HUDEP-2 (cell line): ENCODE measurements at regions not wholly inside any gene's neighbourhood (a gene's known extent, or its start where the extent isn't known, plus 50 kb on each side); places are given as distances from the start of the nearest gene placed in this dataset.
"Not testable (repeated sequence)": the region's sequence is repeated elsewhere in the genome, so short reads cannot be mapped to it uniquely, and the experiment has no call there.

Experiments
- DNase-seq, 76 experiments: peaks; one replicate each; lab custom pipeline; 2025; ENCODE audit not compliant: unreplicated experiment in 76 of 76; lab: John Stamatoyannopoulos, UW

DNA sequence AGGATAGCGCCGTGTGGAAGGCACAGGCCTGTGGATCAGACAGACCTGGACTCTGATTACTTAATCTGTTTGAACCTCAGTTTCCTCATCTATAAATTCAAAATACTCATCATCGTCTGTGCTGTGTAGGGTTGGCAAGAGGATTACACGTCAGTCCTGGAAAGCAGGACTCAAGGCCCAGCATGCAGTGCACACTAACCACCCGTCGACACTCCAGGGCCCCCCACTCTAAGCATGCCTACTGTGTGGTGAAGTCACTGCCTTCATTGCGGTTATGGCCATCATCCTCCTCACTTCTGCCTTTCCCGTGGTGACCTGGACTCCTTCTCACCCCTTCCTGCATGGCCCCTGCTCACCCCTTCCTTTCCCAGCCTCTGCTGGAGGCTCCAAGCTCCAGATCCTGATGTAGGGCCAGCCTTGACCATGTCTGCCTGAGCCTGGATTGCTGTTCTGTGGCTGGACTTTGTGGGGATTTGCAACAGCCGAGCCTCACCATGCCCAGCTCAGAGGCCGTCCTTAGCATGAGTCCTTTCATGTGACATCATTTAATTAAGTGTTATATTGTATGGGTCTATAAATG lies 1158.0 kb downstream of the TBC1D22A start:
- no peak for DNase-seq

GRCh38 chr22:47919893-47920292 lies 1157.4 kb downstream of the TBC1D22A start:
- DNase-seq = no peak

DNA sequence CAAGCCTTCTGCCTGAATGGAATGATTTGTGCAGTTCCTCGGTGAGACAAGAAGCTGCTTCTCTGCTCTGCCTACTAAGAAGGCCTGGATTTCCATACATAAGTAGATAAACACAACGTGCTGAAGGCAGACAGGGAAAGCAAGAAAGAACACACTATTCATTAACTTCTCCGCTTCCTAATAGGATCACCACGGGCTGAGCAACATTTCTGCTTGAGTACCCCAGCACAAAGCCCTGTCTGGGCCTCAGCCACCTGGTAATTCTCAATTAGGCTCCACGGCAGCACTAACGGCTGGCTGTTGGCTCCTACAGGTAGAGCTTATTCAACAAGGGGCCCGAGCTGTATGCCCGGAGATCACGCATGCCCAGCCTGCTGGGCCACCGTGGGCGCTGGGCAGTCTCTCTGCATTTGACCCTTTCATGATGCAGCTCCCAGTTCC lies 1156.6 kb downstream of the TBC1D22A start:
- DNase-seq = no peak

GRCh38 chr22:47918276-47918921 lies 1155.9 kb downstream of the TBC1D22A start:
- DNase-seq = no peak

- DNase-seq = peak in 1 of 76 experiments; percentile 5
These were observed 1152.1 kb downstream of the TBC1D22A start for GRCh38 chr22:47914481-47915097.

GRCh38 chr22:47902646-47903180 lies 1140.3 kb downstream of the TBC1D22A start:
- no peak for DNase-seq

- DNase-seq = no peak
These were observed 1139.5 kb downstream of the TBC1D22A start for GRCh38 chr22:47901911-47902310.

DNA sequence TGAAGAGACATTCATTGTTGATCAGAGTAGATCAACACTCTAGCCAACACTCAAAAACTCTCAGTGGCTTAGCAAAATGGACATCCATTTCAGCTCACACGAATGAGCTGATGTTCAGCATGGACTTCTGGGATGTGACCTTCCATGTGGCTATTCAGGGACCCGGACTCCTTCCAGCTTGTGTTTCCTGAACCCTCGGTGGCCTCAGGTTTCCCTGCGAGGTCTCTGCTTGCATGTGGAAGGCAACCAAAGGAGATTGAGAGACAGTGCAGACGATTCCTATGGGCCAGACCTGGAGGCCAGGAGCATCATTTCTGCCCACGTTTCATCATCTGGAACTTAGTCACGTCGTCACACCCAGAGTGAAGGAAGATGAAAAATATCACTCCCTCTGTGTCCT lies 1137.4 kb downstream of the TBC1D22A start:
- DNase-seq = no peak

- no peak for DNase-seq
These were observed 1136.5 kb downstream of the TBC1D22A start for GRCh38 chr22:47898946-47899345.

DNA sequence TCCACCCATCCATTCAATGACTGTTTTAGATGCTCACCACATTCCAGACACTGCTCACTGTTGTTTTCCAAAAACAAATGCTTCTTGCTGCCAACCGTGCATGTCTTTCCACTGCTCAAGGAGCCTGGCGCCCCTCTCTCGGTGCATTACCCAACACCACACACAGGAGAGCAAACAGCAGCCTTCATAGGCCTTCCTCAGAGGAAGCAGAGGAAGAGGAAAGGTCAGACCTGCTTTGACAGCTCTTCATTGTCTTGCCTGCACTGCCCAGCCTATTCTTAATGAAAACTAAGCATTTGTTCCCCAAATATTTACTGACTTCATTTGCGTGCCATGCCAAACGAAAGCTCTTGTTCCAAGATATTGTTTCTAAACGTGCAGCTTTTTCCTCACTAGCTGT lies 1129.2 kb downstream of the TBC1D22A start:
- no peak for DNase-seq

DNA sequence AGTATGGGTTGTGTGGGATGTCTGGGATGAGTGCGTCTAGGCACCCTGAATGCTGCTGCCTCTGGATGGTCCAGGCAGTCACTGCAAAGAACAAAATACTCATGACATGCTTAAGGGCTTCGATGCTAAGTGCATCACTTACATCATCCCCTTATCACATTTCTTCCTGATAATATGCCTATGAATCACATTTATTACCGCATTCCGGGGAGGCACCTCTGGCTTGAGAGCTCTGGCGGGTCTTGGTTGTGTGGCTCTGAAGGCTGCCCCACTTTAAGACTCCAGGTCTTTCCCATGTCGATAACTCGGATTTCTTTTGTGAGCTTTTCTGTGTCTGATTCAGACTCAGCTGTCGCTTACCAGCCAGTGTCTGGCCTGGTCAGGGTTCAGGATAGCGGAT lies 1126.4 kb downstream of the TBC1D22A start:
- DNase-seq = no peak

DNA sequence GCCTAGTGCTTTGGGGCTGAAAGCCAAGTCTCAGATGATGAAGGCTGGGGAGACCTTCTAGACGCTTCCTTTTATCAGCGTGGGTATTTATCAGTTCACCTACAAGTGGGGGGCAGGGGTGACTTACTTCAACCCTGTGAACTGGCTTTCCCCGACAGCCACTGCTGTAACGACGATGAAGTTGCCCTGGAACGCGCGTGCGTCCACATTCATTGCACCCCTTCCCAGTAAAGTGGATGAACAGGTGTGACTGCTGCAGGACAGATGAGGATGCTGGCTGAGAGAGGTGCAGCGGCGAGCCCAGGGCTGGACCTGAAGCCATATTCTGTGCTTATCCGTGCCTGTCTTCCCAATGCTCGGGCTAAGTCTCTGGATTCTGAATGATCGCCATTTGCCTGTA lies 1122.3 kb downstream of the TBC1D22A start:
- no peak for DNase-seq

DNA sequence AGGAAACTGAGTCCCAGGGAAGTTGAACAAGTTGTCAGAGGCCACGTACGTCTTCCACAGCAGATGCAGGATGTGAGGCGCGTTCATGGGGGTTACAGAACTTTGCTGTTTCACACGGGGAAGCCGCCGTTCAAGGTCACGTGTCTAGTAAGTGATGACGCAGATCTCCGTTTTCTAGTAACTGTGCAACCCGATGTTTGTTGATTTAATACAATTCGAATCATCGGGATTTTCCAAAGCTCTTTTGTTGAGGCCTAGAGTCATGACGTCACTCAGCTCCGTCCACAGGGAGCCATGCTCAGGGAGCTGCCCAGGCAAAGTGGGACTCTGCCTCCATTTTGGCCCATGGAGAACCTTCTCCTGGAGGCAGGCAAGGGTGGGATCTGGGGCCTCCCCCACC lies 1121.8 kb downstream of the TBC1D22A start:
- DNase-seq = no peak

GRCh38 chr22:47883757-47884156 lies 1121.3 kb downstream of the TBC1D22A start:
- no peak for DNase-seq

- DNase-seq = no peak
These were observed 1116.9 kb downstream of the TBC1D22A start for GRCh38 chr22:47879346-47879745.

GRCh38 chr22:47878460-47878859 lies 1116.0 kb downstream of the TBC1D22A start:
- no peak for DNase-seq

DNA sequence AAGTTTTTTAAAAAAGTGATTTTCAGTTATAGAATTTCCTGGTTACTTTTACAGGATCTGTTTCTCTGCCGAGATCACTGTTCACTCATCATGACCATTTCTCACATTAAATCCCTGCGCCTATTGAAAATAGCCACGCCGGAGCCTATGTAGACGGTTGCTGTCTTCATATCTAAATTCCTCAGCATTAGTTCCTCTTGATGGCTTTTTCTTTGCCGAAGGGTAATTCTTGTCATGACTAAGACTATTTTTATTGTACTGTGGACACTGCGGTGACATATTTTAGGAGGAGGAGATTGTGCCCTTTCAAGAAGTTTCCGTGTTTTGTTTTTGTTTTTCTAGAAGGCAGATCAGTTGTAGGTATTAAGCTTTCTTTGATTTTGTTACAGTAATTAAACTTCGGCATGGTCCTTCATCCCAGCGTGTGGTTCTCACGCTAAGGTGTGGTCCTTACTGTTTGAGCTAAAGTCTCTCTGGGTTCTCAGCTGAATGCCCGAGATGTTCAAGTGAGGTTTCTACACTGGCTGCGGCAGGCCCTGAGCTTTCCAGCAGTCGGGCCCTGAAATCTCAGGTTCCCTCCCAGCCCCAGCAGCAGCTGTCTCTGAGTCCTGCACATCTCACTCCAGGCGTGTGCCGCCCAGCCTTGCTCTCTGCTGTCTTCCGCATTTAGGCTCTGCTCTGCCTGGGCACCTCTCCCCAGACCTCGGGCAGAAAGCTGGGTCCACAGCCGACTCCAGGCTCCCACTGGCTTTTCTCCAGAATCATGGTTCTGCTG lies 1110.5 kb downstream of the TBC1D22A start:
- DNase-seq = no peak

DNA sequence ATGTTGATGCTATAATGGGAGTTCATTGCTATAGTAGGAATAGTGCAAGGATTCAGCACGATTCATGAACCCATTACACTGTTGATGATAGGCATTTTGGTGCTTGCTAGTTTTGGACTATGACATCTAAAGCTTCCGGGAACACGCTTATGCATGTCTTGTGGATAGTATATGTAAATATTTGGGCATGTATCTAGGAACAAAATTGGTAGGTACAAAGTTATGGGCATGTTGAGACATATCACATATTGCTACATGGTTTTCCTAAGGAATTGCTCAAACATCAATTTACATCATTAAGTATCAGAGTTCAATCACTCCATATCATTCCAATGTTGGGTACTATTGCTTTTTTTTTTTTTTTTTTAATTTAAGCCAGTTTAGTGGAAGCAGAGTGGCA lies 1103.2 kb downstream of the TBC1D22A start:
- no peak for DNase-seq

GRCh38 chr22:47862394-47862793 lies 1099.9 kb downstream of the TBC1D22A start:
- DNase-seq = no peak

- not testable (repeated sequence) for DNase-seq
These were observed 1098.5 kb downstream of the TBC1D22A start for GRCh38 chr22:47860907-47861306.

DNA sequence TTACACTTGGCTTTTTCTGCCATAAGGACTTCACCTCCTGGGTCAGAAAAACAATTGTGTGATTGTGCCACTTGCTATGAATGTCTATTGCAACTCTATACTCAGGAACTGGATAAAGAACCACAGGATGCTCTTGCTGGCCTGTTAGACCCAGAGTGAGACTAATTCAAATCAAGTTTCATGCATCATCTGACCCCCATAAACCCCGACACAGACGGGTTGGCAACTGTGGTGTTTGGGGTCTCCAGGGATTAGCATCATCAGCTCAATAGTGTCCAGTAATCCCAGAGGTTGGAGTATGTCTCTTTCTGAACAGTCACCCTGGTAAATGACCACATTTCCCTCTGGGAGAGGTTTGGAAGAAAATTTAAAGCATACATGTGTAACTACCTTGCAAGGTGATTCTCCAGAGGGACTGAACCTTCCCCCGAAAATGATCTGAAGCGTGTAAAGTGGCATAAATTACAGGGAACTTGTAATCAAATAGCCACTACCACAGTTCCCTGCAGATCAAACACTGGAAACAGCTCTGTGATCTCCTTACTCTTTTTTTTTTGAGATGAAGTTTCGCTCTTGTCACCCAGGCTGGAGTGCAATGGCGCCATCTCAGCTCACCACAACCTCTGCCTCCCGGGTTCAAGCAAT lies 1097.6 kb downstream of the TBC1D22A start:
- no peak for DNase-seq
